NCI-H2107 (cell line): ENCODE measurements at regions not wholly inside any gene's neighbourhood (a gene's known extent, or its start where the extent isn't known, plus 50 kb on each side); places are given as distances from the start of the nearest gene placed in this dataset.
"Not testable (repeated sequence)": the region's sequence is repeated elsewhere in the genome, so short reads cannot be mapped to it uniquely, and the experiment has no call there.

Experiments used
- DNase-seq: peaks from one replicate; lab custom pipeline; 2025; lab: John Stamatoyannopoulos, UW

GRCh38 chr5:67639976-67640375 lies 443.4 kb upstream of the CD180 start:
- DNase-seq, result no peak

GRCh38 chr5:67639313-67639712 lies 442.7 kb upstream of the CD180 start:
- no peak for DNase-seq

- no peak for DNase-seq
These were observed 440.4 kb upstream of the CD180 start for GRCh38 chr5:67636850-67637524.

GRCh38 chr5:67636091-67636490 lies 439.5 kb upstream of the CD180 start:
- DNase-seq, result no peak

GRCh38 chr5:67627079-67627478 lies 430.5 kb upstream of the CD180 start:
- DNase-seq, result not testable (repeated sequence)

- no peak for DNase-seq
These were observed 426.5 kb upstream of the CD180 start for GRCh38 chr5:67623078-67623477.

- no peak for DNase-seq
These were observed 424.1 kb upstream of the CD180 start for GRCh38 chr5:67620424-67621397.

- no peak for DNase-seq
These were observed 423.0 kb upstream of the CD180 start for GRCh38 chr5:67619636-67620035.

GRCh38 chr5:67619235-67619634 lies 422.6 kb upstream of the CD180 start:
- no peak for DNase-seq

GRCh38 chr5:67617051-67617450 lies 420.5 kb upstream of the CD180 start:
- DNase-seq, result no peak

GRCh38 chr5:67612961-67613360 lies 416.4 kb upstream of the CD180 start:
- no peak for DNase-seq

GRCh38 chr5:67610186-67610912 lies 413.8 kb upstream of the CD180 start:
- DNase-seq, result no peak

- DNase-seq, result no peak
These were observed 411.4 kb upstream of the CD180 start for GRCh38 chr5:67607958-67608357.

- DNase-seq, result no peak
These were observed 410.0 kb upstream of the CD180 start for GRCh38 chr5:67606586-67606947.

GRCh38 chr5:67605730-67606585 lies 409.4 kb upstream of the CD180 start:
- no peak for DNase-seq

- no peak for DNase-seq
These were observed 394.9 kb upstream of the CD180 start for GRCh38 chr5:67591491-67591890.

- DNase-seq, result no peak
These were observed 391.8 kb upstream of the CD180 start for GRCh38 chr5:67588389-67588788.

GRCh38 chr5:67581203-67581602 lies 384.6 kb upstream of the CD180 start:
- DNase-seq, result no peak

GRCh38 chr5:67578011-67578410 lies 381.4 kb upstream of the CD180 start:
- DNase-seq, result no peak

GRCh38 chr5:67577424-67577823 lies 380.8 kb upstream of the CD180 start:
- peak; percentile 10 for DNase-seq

- no peak for DNase-seq
These were observed 379.5 kb upstream of the CD180 start for GRCh38 chr5:67576112-67576511.

GRCh38 chr5:67575087-67575486 lies 378.5 kb upstream of the CD180 start:
- DNase-seq, result no peak
